Transverse colon (tissue), 4 donors: ENCODE measurements at regions not wholly inside any gene's neighbourhood (a gene's known extent, or its start where the extent isn't known, plus 50 kb on each side); places are given as distances from the start of the nearest gene placed in this dataset.

Source experiments
- CTCF ChIP-seq, 5 experiments: fragments of 200-600 bp in 3 of 5; fragments of 450-650 bp in 2 of 5; sonication (generic) in 3 of 5; IDR thresholded peaks; 1 replicate in 2 of 5; 2 replicates in 3 of 5; pipeline ENCODE4 v1.5.1; 2016 to 2017; ENCODE audit warnings: antibody characterized with exemption in 5 of 5, inconsistent platforms in 3 of 5, mild to moderate bottlenecking in 2 of 5, moderate library complexity in 1 of 5
- POLR2A ChIP-seq: fragments of 450-650 bp; IDR thresholded peaks from one replicate; pipeline ENCODE4 v1.6.1; 2016; ENCODE audit warnings: antibody characterized with exemption, mild to moderate bottlenecking, moderate library complexity
- POLR2AphosphoS5 ChIP-seq, 3 donors: sonication (generic); formaldehyde crosslinking; IDR thresholded peaks; one replicate each; pipeline ENCODE4 v1.6.1; 2016; ENCODE audit warnings: antibody characterized with exemption in 3 of 3

- TF ChIP-seq POLR2A (no peak), CTCF (IDR thresholded peaks at IDR 0.05) (no peak), POLR2AphosphoS5 (IDR thresholded peaks at IDR 0.05) (no peak)
Observed at GRCh38 chr4:135976860-135977259, 1555.4 kb downstream of the PCDH18 start.
